ENCODE measurements at regions not wholly inside any gene's neighbourhood (a gene's known extent, or its start where the extent isn't known, plus 50 kb on each side); places are given as distances from the start of the nearest gene placed in this dataset.
A peak's percentile ranks its signal among the peaks of the same experiment; 100 is the strongest.

DNA sequence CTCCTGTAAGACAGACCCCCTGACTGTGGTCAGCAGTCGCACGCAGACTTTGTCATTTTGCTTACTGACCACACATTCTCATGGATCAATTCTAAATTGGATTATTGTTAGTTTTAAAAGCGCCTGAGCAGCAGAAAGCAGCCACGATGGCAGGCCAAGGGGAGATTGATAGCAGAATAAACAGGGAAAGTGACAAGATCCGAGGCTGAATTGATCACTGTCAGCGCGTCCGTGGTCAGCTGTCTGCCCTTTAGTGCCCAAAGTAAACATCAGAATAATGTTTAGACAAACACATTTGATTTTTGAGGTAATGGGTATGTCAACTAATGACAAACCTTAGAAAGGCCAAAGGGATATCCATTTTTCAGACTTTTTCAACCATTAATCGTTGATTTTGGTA, 426.8 kb downstream of the SETD4 start:
- in situ Hi-C loops (cut with HindIII; ENCODE audit: extremely low pct_ligation_motif_present, low pct_unique_long_range_greater_than_20kb): no loop called here
- CTCF ChIA-PET (ENCODE audit: low intra/inter-chr PET ratio, low total read pairs): no interaction called here
- POLR2A ChIA-PET: no interaction called here

DNA sequence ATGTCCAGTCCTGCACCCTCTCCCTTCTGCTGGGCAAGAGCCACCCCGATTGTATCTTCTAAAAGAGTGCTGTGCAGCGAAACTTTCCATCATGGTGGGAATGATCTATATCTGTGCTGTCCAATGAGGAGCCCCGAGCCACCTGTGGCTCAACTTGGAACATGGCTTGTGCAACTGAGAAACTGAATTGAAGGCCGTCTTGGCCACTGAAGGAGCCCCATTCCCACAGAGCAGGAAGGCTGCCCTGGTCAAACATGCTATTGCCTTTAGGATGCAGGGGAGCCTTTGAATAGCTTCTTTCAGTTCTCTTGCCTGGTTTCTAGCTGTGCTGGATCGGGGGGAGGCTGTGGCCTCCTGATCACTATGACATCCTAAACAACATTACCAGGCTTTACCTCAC, 427.6 kb downstream of the SETD4 start:
- CTCF ChIA-PET (ENCODE audit: low intra/inter-chr PET ratio, low total read pairs): no interaction called here
- 55% methylated on average over 2 of the region's 5 CpGs for WGBS (ENCODE audit: low lambda C conversion rate)
- H3K9ac ChIP-seq (ENCODE audit: insufficient read depth, low read depth, low read length): no peak overlapping the region
- no peak for FAIRE-seq
- no peaks in the 10 kb centered on the region for H3K27me3 ChIP-seq (ENCODE audit: control insufficient read depth in 1 of 2, insufficient read depth in 2 of 2, low read length in 2 of 2)
- no peak overlapping the region for H3K4me3 ChIP-seq (replicated peaks in 1 of 3; ENCODE audit: insufficient read depth in 1 of 3, low read depth in 2 of 3, low read length in 3 of 3)
- no peaks in the 10 kb centered on the region for H3K79me2 ChIP-seq (ENCODE audit: insufficient read depth, low read length)
- H3K4me1 ChIP-seq (ENCODE audit: insufficient read depth, low read length): no peaks in the 10 kb centered on the region
- H2AFZ ChIP-seq (ENCODE audit: low read length): no peak overlapping the region
- no peak overlapping the region for H3K27ac ChIP-seq (ENCODE audit: extremely low read length, insufficient read depth, low read length)
- in situ Hi-C loops (cut with HindIII; ENCODE audit: extremely low pct_ligation_motif_present, low pct_unique_long_range_greater_than_20kb): no loop called here
- BruUV-seq (replicated peaks): no TSS peak
- intact Hi-C loops (cut with micrococcal nuclease; ENCODE audit: unreplicated experiment): no loop called here
- H3K9me3 ChIP-seq (ENCODE audit: low read length): no peaks in the 10 kb centered on the region
- H4K20me1 ChIP-seq (ENCODE audit: insufficient read depth, low read length): no peaks in the 10 kb centered on the region
- H3K4me2 ChIP-seq (ENCODE audit: low read depth, low read length): no peak overlapping the region
- DNase-seq (ENCODE audit: low spot score): no peak
- no peaks in the 10 kb centered on the region for H3K36me3 ChIP-seq (replicated peaks in 1 of 2; ENCODE audit: control insufficient read depth in 1 of 2, insufficient read depth in 2 of 2, low read length in 2 of 2)
- POLR2A ChIA-PET: no interaction called here
- no peak for ATAC-seq
- TF ChIP-seq RBAK (CRISPR knock-in tag; IDR thresholded peaks at IDR 0.05): no peak
- TF ChIP-seq, protein P1, sequence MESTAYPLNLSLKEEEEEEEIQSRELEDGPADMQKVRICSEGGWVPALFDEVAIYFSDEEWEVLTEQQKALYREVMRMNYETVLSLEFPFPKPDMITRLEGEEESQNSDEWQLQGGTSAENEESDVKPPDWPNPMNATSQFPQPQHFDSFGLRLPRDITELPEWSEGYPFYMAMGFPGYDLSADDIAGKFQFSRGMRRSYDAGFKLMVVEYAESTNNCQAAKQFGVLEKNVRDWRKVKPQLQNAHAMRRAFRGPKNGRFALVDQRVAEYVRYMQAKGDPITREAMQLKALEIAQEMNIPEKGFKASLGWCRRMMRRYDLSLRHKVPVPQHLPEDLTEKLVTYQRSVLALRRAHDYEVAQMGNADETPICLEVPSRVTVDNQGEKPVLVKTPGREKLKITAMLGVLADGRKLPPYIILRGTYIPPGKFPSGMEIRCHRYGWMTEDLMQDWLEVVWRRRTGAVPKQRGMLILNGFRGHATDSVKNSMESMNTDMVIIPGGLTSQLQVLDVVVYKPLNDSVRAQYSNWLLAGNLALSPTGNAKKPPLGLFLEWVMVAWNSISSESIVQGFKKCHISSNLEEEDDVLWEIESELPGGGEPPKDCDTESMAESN (CRISPR knock-in tag; conservative IDR thresholded peaks at IDR 0.05): no peak
- no peak for TF ChIP-seq ELK4 (CRISPR knock-in tag; IDR thresholded peaks at IDR 0.05; ENCODE audit: borderline replicate concordance)
- no peak for TF ChIP-seq ZBTB2 (CRISPR knock-in tag; IDR thresholded peaks at IDR 0.05; ENCODE audit: low read depth)
- no peak for TF ChIP-seq SOX6 (IDR thresholded peaks at IDR 0.05)
- no peak for TF ChIP-seq SOX6 (CRISPR knock-in tag; IDR thresholded peaks at IDR 0.05)
- TF ChIP-seq ZNF33B (CRISPR knock-in tag; IDR thresholded peaks at IDR 0.05): no peak
- no peak for TF ChIP-seq SIX1 (CRISPR knock-in tag; IDR thresholded peaks at IDR 0.05; ENCODE audit: borderline replicate concordance)
- no peak for TF ChIP-seq SNAI1 (CRISPR knock-in tag; IDR thresholded peaks at IDR 0.05; ENCODE audit: borderline replicate concordance)
- TF ChIP-seq ONECUT2 (CRISPR knock-in tag; IDR thresholded peaks at IDR 0.05): no peak
- TF ChIP-seq AGO2 (optimal IDR thresholded peaks at IDR 0.05; ENCODE audit: low read depth, low read length): no peak
- no peak for TF ChIP-seq MXD4 (CRISPR knock-in tag; IDR thresholded peaks at IDR 0.05)
- TF ChIP-seq ZNF883 (CRISPR knock-in tag; IDR thresholded peaks at IDR 0.05; ENCODE audit: not compliant biosample characterization): no peak

More for the DNA sequence above, 426.8 kb downstream of the SETD4 start:
- DNase-seq (ENCODE audit: low spot score) (no peak), FAIRE-seq (no peak), ATAC-seq (no peak)
- Histone ChIP-seq H2AFZ (ENCODE audit: low read length) (no peak overlapping the region), H3K4me2 (ENCODE audit: low read depth, low read length) (no peak overlapping the region), H3K9me3 (ENCODE audit: low read length) (no peaks in the 10 kb centered on the region), H3K27ac (ENCODE audit: extremely low read length, insufficient read depth, low read length) (no peak overlapping the region), H3K4me3 (replicated peaks in 1 of 3; ENCODE audit: insufficient read depth in 1 of 3, low read depth in 2 of 3, low read length in 3 of 3) (no peak overlapping the region), H3K27me3 (ENCODE audit: control insufficient read depth in 1 of 2, insufficient read depth in 2 of 2, low read length in 2 of 2) (no peaks in the 10 kb centered on the region), H3K9ac (ENCODE audit: insufficient read depth, low read depth, low read length) (no peak overlapping the region), H4K20me1 (ENCODE audit: insufficient read depth, low read length) (no peaks in the 10 kb centered on the region), H3K36me3 (replicated peaks in 1 of 2; ENCODE audit: control insufficient read depth in 1 of 2, insufficient read depth in 2 of 2, low read length in 2 of 2) (no peaks in the 10 kb centered on the region), H3K79me2 (ENCODE audit: insufficient read depth, low read length) (no peaks in the 10 kb centered on the region), H3K4me1 (ENCODE audit: insufficient read depth, low read length) (no peaks in the 10 kb centered on the region)
- 34% methylated on average over 9 of the region's 9 CpGs for WGBS (ENCODE audit: low lambda C conversion rate)
- TF ChIP-seq SPEN (CRISPR knock-in tag; IDR thresholded peaks at IDR 0.05; ENCODE audit: low read depth) (no peak), ZNF790 (CRISPR knock-in tag; IDR thresholded peaks at IDR 0.05; ENCODE audit: borderline replicate concordance) (no peak), SSRP1 (CRISPR knock-in tag; IDR thresholded peaks at IDR 0.05) (no peak), ZNF746 (CRISPR knock-in tag; IDR thresholded peaks at IDR 0.05) (no peak), CCAR2 (optimal IDR thresholded peaks at IDR 0.05; ENCODE audit: low read depth, low read length) (no peak), HHEX (CRISPR knock-in tag; IDR thresholded peaks at IDR 0.05) (peak; percentile 52; the same call in 1 of the 2 replicates), CREM (IDR thresholded peaks at IDR 0.05) (no peak), CREM (CRISPR knock-in tag; IDR thresholded peaks at IDR 0.05) (no peak), MYNN (CRISPR knock-in tag; IDR thresholded peaks at IDR 0.05; ENCODE audit: low read depth) (no peak)
- no TSS peak for BruUV-seq (replicated peaks)
- intact Hi-C loops (cut with micrococcal nuclease; ENCODE audit: unreplicated experiment): no loop called here

Measured in HepG2 (cell line).